ENCODE measurements at regions not wholly inside any gene's neighbourhood (a gene's known extent, or its start where the extent isn't known, plus 50 kb on each side); places are given as distances from the start of the nearest gene placed in this dataset.

GRCh38 chr6:4291453-4292403, 156.4 kb upstream of the ECI2 start (continued):
- TF ChIP-seq GTF2B (IDR thresholded peaks at IDR 0.05; ENCODE audit: extremely low read depth, insufficient read length) (no peak), ZBTB8A (IDR thresholded peaks at IDR 0.05; ENCODE audit: partially characterized antibody) (no peak), TEAD2 (tag; IDR thresholded peaks at IDR 0.05) (no peak), USF2 (CRISPR knock-in tag; IDR thresholded peaks at IDR 0.05) (no peak), TRIM28 (IDR thresholded peaks at IDR 0.05) (no peak), ZBTB11 (CRISPR knock-in tag; IDR thresholded peaks at IDR 0.05) (peak in 1 of 3 experiments; percentile 42; a peak in 1 of 6 replicates), ZNF444 (CRISPR knock-in tag; IDR thresholded peaks at IDR 0.05) (no peak), HMG20A (CRISPR knock-in tag; conservative IDR thresholded peaks at IDR 0.05) (no peak), HSF4 (CRISPR knock-in tag; IDR thresholded peaks at IDR 0.05; ENCODE audit: borderline replicate concordance) (no peak), PBX2 (CRISPR knock-in tag; IDR thresholded peaks at IDR 0.05; ENCODE audit: low read depth) (no peak), PBX2 (tag; conservative IDR thresholded peaks at IDR 0.05; ENCODE audit: low read depth) (no peak), ASH1L (IDR thresholded peaks at IDR 0.05; ENCODE audit: borderline replicate concordance, low read depth, partially characterized antibody) (no peak), HIVEP1 (CRISPR knock-in tag; IDR thresholded peaks at IDR 0.05) (no peak), ZFP1 (CRISPR knock-in tag; IDR thresholded peaks at IDR 0.05) (no peak), ZNF76 (CRISPR knock-in tag; IDR thresholded peaks at IDR 0.05; ENCODE audit: borderline replicate concordance) (no peak), FUS (optimal IDR thresholded peaks at IDR 0.05; ENCODE audit: low read depth, low read length) (no peak), ZBTB34 (CRISPR knock-in tag; IDR thresholded peaks at IDR 0.05) (no peak), MTA3 (IDR thresholded peaks at IDR 0.05; ENCODE audit: borderline replicate concordance) (no peak)

All from K562 (cell line).